HG02763 (cell line): ENCODE measurements at regions not wholly inside any gene's neighbourhood (a gene's known extent, or its start where the extent isn't known, plus 50 kb on each side); places are given as distances from the start of the nearest gene placed in this dataset.

Experiments
- ATAC-seq: cut with Tn5 transposase; IDR thresholded peaks from one replicate; pipeline ENCODE4 v1.9.1; 2021; ENCODE audit warnings: mild to moderate bottlenecking, moderate library complexity; ENCODE audit not compliant: unreplicated experiment

DNA sequence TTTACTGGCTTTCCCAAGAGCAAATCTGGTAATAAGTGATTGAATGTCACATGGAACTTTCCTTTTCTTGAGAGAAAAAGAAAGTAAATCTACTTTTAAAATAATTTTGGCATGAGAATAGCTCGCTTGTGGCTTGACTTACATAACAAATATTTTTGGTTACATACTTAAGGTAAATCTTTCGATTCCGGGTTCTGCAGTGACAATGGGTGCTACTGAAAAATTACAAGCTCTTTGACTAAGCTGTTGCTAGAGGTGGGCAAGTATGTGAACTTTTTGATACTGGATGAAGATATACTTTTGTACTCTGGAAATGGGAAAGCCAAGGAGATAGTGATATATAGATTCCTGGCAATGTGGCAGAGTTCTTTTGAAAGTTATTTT lies 51.9 kb upstream of the OTOL1 start:
- ATAC-seq: no peak

- ATAC-seq: no peak
Observed at GRCh38 chr3:161443921-161444693, 52.5 kb upstream of the OTOL1 start.

DNA sequence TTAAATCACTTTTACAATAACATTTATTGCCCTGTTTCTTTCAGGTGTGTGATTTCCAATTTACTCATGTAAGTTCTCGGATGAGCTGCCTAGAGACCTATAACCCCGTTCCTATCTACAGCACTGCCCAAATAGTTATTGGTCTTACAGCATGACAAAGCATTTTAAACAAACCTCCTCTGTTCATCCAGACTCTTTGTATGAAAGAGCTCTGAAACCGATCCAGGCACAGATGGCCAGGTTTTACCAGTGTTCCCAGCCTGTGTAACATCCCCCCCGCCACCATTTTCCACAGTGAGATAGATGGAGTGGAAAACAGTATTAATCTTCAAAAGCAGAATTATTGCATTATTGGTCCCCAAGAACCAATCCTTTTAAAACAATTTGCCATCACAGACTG lies 59.0 kb upstream of the SPTSSB start:
- no peak for ATAC-seq

DNA sequence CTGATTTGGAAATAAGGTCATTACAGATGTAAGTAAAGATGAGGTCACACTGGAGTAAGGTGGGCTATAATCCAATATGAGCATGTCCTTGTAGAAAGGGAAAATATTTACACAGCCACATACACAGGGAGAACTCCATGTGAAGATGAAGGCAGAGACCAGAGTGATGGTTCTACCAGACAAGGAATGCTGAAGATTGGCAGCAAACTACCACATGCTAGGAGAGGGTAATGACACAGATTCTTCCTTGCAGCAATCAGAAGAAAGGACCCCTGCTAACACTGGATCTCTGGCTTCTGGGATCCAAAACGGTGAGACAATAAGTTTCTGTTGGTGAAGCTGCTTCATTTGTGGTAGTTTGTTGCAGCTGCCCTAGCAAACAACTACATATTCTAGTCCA lies 56.0 kb upstream of the SPTSSB start:
- ATAC-seq: no peak

DNA sequence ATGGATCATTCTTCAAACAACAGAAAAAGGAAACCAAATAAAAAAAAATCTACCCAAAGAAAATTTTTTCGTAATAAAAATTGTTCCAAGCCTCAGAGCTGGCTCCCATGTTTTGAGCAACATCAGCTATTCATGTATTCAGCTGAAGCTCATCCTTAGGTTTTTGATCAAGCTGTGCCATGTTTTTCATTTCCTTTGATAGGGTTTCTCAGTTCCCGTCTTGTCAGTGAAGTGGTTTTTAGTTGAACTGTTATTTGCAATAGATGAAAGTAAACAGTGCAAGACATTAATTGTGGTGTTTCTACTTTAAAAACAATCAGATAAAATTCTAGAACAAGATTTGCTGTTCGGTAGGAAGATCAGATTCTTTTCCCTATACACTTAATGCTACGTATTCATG lies 55.4 kb upstream of the SPTSSB start:
- ATAC-seq: no peak

DNA sequence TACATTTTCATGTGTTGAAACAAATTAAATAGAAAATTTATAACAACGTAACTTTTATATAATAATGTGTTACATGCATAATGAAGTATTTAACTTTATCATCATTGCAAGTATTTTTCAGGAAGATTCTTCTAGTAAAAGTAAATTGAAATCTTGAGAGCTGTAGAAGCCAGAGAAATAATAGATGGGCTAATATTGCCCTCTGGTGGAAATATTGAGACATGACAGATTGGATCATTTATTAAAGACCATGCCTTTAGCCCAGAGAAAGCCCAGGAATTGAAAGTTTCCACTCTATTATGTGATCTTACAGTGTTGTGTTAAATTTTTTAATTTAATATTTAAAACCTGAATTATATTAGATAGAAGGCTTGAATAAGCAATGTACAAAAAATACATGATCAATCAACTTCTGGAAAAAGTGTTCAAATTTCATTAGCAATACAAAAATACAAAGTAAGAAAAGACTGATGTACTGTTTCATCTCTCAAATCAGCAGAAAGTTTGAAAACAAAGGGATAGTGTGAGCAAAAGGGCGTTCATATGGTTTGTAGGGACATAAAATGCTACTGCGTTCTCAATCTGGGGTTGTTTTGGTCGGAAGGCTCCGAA lies 52.7 kb upstream of the SPTSSB start:
- ATAC-seq: peak; percentile 48

DNA sequence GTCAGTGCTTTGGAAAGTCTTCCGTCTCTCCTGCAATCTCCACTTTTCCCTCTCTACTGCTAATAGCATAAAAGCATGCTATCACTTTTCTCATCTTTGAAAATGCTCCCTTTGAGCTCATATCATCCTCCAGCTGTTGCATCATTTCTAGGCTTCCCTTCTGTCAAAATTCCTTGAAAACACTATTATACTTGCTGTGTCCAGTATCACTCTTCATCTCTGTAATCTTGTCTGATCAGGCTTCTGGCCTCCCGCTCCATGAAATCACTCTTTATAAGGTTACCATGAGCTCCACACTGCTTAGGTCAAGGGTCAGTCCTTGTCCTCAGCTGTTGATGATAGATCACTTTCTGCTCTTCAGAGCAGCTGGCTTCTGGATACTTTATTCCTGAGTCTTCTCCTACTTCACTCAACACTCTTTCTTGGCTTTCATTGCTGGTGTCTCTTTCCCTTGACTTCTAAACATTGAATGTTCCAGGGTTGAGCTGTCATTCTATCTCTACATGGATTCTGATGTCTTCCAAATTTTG lies 50.9 kb upstream of the SPTSSB start:
- ATAC-seq: no peak
